ENCODE measurements at regions not wholly inside any gene's neighbourhood (a gene's known extent, or its start where the extent isn't known, plus 50 kb on each side); places are given as distances from the start of the nearest gene placed in this dataset.
"Not testable (repeated sequence)": the region's sequence is repeated elsewhere in the genome, so short reads cannot be mapped to it uniquely, and the experiment has no call there.

- H3K27me3 Mint-ChIP-seq (ENCODE audit: low read depth): peaks cover 15% of the 10 kb centered on the region
- CTCF ChIA-PET: no interaction called here
- H3K4me1 Mint-ChIP-seq: peaks cover 75% of the 10 kb centered on the region
- H3K4me3 Mint-ChIP-seq: no peak overlapping the region
- H3K36me3 Mint-ChIP-seq: no peaks in the 10 kb centered on the region
- ATAC-seq (peak; percentile 37), DNase-seq (ENCODE audit: low spot score) (peak; percentile 77)
- H3K27ac Mint-ChIP-seq: peak overlapping the region; percentile 70
- H3K9me3 Mint-ChIP-seq: no peaks in the 10 kb centered on the region
- TF ChIP-seq SP1 (CRISPR knock-in tag; conservative IDR thresholded peaks at IDR 0.05) (0 out of 2 replicates have a peak, but pooled peaks have one; percentile 20), USF2 (CRISPR knock-in tag; IDR thresholded peaks at IDR 0.05) (peak; percentile 60), GABPB1 (CRISPR knock-in tag; IDR thresholded peaks at IDR 0.05) (no peak), NR2C2 (CRISPR knock-in tag; IDR thresholded peaks at IDR 0.05) (no peak)
- POLR2A ChIA-PET: interaction anchor here (0.8 to 1.5 kb wide), 2 partner anchors 65 to 274 kb away, joined by 3 read pairs; no protein-coding TSS in a partner anchor
These were observed 180.4 kb downstream of the TM9SF2 start for GRCh38 chr13:99681695-99682094.

GRCh38 chr13:99677116-99677951 lies 176.1 kb downstream of the TM9SF2 start:
- Mint-ChIP-seq H3K27ac (peak overlapping the region; percentile 43; the same call in 1 of the 2 replicates), H3K4me3 (no peak overlapping the region), H3K4me1 (peaks cover 50% of the 10 kb centered on the region), H3K27me3 (ENCODE audit: low read depth) (no peaks in the 10 kb centered on the region), H3K9me3 (no peaks in the 10 kb centered on the region), H3K36me3 (no peaks in the 10 kb centered on the region; the same call in 1 of the 2 replicates)
- POLR2A ChIA-PET: interaction anchor here (1.1 kb wide), 1 partner anchor 10 kb away, joined by 4 read pairs; no protein-coding TSS in a partner anchor
- CTCF ChIA-PET: interaction anchor here (1.2 kb wide), 1 partner anchor 11 kb away, joined by 4 read pairs; no protein-coding TSS in a partner anchor
- TF ChIP-seq NFYB (CRISPR knock-in tag; conservative IDR thresholded peaks at IDR 0.05; ENCODE audit: low read depth) (no peak), JUN (CRISPR knock-in tag; IDR thresholded peaks at IDR 0.05) (no peak), ZNF281 (CRISPR knock-in tag; IDR thresholded peaks at IDR 0.05) (no peak)
- DNase-seq (ENCODE audit: low spot score) (no peak), ATAC-seq (no peak)

GRCh38 chr13:99671746-99672145 lies 170.5 kb downstream of the TM9SF2 start:
- Mint-ChIP-seq H3K27me3 (ENCODE audit: low read depth) (peaks cover 2% of the 10 kb centered on the region; the same call in 1 of the 2 replicates), H3K4me1 (peaks cover 25% of the 10 kb centered on the region), H3K36me3 (no peaks in the 10 kb centered on the region; the same call in 1 of the 2 replicates), H3K4me3 (no peak overlapping the region), H3K9me3 (no peaks in the 10 kb centered on the region), H3K27ac (peak overlapping the region; percentile 48)
- TF ChIP-seq CTCF (IDR thresholded peaks at IDR 0.05): no peak
- no peak for TF ChIP-seq MLX (CRISPR knock-in tag; IDR thresholded peaks at IDR 0.05)
- no peak for TF ChIP-seq GRHL2 (CRISPR knock-in tag; IDR thresholded peaks at IDR 0.05; ENCODE audit: insufficient replicate concordance, severe bottlenecking)
- no peak for TF ChIP-seq AFF4 (CRISPR knock-in tag; IDR thresholded peaks at IDR 0.05; ENCODE audit: borderline replicate concordance)
- no peak for TF ChIP-seq ATF3 (CRISPR knock-in tag; conservative IDR thresholded peaks at IDR 0.05)
- CTCF ChIA-PET: interaction anchor here (0.5 kb wide), 1 partner anchor 330 kb away, joined by 3 read pairs; no protein-coding TSS in a partner anchor
- DNase-seq (ENCODE audit: low spot score) (no peak), ATAC-seq (no peak)
- POLR2A ChIA-PET: interaction anchor here (0.9 to 1.8 kb wide), 2 partner anchors 10 to 1075 kb away, joined by 4 to 5 read pairs; no protein-coding TSS in a partner anchor

- POLR2A ChIA-PET: interaction anchor here (0.8 to 1.1 kb wide), 2 partner anchors 11 to 77 kb away, joined by 3 to 4 read pairs; no protein-coding TSS in a partner anchor
- not testable (repeated sequence) for H3K27me3 Mint-ChIP-seq (ENCODE audit: low read depth); ATAC-seq; H3K4me3 Mint-ChIP-seq; H3K9me3 Mint-ChIP-seq; H3K36me3 Mint-ChIP-seq; DNase-seq (ENCODE audit: low spot score)
- CTCF ChIA-PET: interaction anchor here (0.7 to 1.4 kb wide), 3 partner anchors 11 to 290 kb away, joined by 3 to 4 read pairs (median 3); no protein-coding TSS in a partner anchor
- H3K27ac Mint-ChIP-seq: peak overlapping the region; percentile 37; the same call in 1 of the 2 replicates
- peaks cover 37% of the 10 kb centered on the region for H3K4me1 Mint-ChIP-seq
These were observed 167.8 kb downstream of the TM9SF2 start for GRCh38 chr13:99669096-99669495.
